ENCODE measurements at regions not wholly inside any gene's neighbourhood (a gene's known extent, or its start where the extent isn't known, plus 50 kb on each side); places are given as distances from the start of the nearest gene placed in this dataset.
A peak's percentile ranks its signal among the peaks of the same experiment; 100 is the strongest.

DNA sequence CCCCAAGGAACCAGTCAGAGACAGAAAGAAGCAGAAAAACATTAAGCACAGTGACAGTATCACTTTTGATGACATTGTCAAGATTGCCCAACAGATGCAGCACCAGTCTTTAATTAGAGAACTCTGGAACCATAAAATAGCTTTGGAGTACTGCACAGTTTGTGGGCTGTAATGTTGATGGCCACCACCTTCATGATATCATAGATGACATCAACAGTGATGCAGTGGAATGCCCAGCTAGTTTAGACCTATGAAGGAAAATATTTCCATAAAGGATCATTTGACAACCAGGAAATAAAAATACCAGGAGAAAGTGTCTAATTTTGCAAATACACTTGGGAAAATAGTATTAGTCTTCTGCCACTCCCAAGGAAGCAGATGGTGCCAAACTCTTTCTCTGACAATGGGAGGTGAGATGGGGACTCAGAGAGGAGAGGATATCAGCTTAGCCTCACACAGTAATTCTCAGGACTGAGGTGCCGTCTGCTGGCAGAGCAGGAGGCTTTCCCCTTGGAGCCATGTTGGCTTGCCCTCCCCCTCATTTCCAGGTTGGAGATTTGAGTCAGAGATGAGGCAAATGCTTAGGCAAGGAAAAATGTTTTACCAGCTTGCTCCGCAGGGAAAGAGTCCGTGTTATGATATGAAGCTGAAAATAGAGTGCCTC is 107.5 kb upstream of the CELF4 start:
- ATAC-seq (no peak), DNase-seq (ENCODE audit: low spot score) (no peak)
- Mint-ChIP-seq H3K27me3 (ENCODE audit: insufficient read depth, low read depth, poor library complexity) (no peaks in the 10 kb centered on the region), H3K27ac (no peak overlapping the region), H3K4me1 (peaks cover 20% of the 10 kb centered on the region), H3K36me3 (ENCODE audit: low read depth) (no peaks in the 10 kb centered on the region; the same call in 2 of the 3 replicates), H3K4me3 (no peak overlapping the region), H3K9me3 (peaks cover 5% of the 10 kb centered on the region; the same call in 1 of the 3 replicates)
- H3K27me3 ChIP-seq (ENCODE audit: insufficient read depth), result no peaks in the 10 kb centered on the region
- peaks cover 17% of the 10 kb centered on the region for H3K4me1 ChIP-seq (ENCODE audit: insufficient read depth)
- H3K4me2 ChIP-seq, result no peak overlapping the region
- 0 out of 2 replicates have a peak, but pooled peaks cover 9% of the 10 kb centered on the region for H3K9me2 ChIP-seq (ENCODE audit: insufficient read depth)
- no peaks in the 10 kb centered on the region for H3K79me2 ChIP-seq (replicated peaks; ENCODE audit: insufficient read depth)
- H3K36me3 ChIP-seq (ENCODE audit: insufficient read depth), result no peaks in the 10 kb centered on the region
- no peak overlapping the region for H3K4me3 ChIP-seq
- H2AFZ ChIP-seq, result no peak overlapping the region
- no peaks in the 10 kb centered on the region for H3F3A ChIP-seq (replicated peaks; ENCODE audit: low read depth)
- TF ChIP-seq CTCF (conservative IDR thresholded peaks at IDR 0.05; ENCODE audit: low read depth in 2 of 2) (peak in 1 of 2 experiments; percentile 27; a peak in 1 of 4 replicates), EZH2 (IDR thresholded peaks at IDR 0.05; ENCODE audit: low read depth, unreplicated experiment) (no peak)
- H4K20me1 ChIP-seq (replicated peaks; ENCODE audit: insufficient read depth), result no peaks in the 10 kb centered on the region
- no peak overlapping the region for H3K27ac ChIP-seq (ENCODE audit: low read depth)

- Mint-ChIP-seq H3K27me3 (ENCODE audit: insufficient read depth, low read depth, poor library complexity) (no peaks in the 10 kb centered on the region), H3K27ac (no peak overlapping the region), H3K9me3 (peaks cover 5% of the 10 kb centered on the region; the same call in 1 of the 3 replicates), H3K4me1 (peaks cover 26% of the 10 kb centered on the region), H3K4me3 (no peak overlapping the region), H3K36me3 (ENCODE audit: low read depth) (no peaks in the 10 kb centered on the region; the same call in 2 of the 3 replicates)
- Histone ChIP-seq H3K4me1 (ENCODE audit: insufficient read depth) (peaks cover 19% of the 10 kb centered on the region), H3K9me2 (ENCODE audit: insufficient read depth) (peaks cover 15% of the 10 kb centered on the region), H2AFZ (no peak overlapping the region), H3F3A (replicated peaks; ENCODE audit: low read depth) (no peaks in the 10 kb centered on the region), H3K79me2 (replicated peaks; ENCODE audit: insufficient read depth) (no peaks in the 10 kb centered on the region), H3K4me3 (no peak overlapping the region), H3K27me3 (ENCODE audit: insufficient read depth) (no peaks in the 10 kb centered on the region), H3K4me2 (no peak overlapping the region), H3K27ac (ENCODE audit: low read depth) (no peak overlapping the region), H3K36me3 (ENCODE audit: insufficient read depth) (no peaks in the 10 kb centered on the region), H4K20me1 (replicated peaks; ENCODE audit: insufficient read depth) (no peaks in the 10 kb centered on the region)
- no peak for DNase-seq (ENCODE audit: low spot score)
- no peak for ATAC-seq
- TF ChIP-seq JUNB (IDR thresholded peaks at IDR 0.05; ENCODE audit: unreplicated experiment) (no peak), POLR2AphosphoS5 (IDR thresholded peaks at IDR 0.05; ENCODE audit: low read depth) (no peak), ZNF114 (CRISPR knock-in tag; IDR thresholded peaks at IDR 0.05) (no peak), EZH2phosphoT487 (IDR thresholded peaks at IDR 0.05; ENCODE audit: unreplicated experiment) (no peak), STAT1 (IDR thresholded peaks at IDR 0.05; ENCODE audit: unreplicated experiment) (no peak), CREB1 (CRISPR knock-in tag; IDR thresholded peaks at IDR 0.05; ENCODE audit: low read depth) (no peak), EZH2 (IDR thresholded peaks at IDR 0.05; ENCODE audit: low read depth, unreplicated experiment) (no peak), ZNF331 (CRISPR knock-in tag; IDR thresholded peaks at IDR 0.05; ENCODE audit: low read depth) (no peak)
- TF ChIP-seq, protein P1, sequence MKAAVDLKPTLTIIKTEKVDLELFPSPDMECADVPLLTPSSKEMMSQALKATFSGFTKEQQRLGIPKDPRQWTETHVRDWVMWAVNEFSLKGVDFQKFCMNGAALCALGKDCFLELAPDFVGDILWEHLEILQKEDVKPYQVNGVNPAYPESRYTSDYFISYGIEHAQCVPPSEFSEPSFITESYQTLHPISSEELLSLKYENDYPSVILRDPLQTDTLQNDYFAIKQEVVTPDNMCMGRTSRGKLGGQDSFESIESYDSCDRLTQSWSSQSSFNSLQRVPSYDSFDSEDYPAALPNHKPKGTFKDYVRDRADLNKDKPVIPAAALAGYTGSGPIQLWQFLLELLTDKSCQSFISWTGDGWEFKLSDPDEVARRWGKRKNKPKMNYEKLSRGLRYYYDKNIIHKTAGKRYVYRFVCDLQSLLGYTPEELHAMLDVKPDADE (IDR thresholded peaks at IDR 0.05), result no peak
- TF ChIP-seq, protein P2, sequence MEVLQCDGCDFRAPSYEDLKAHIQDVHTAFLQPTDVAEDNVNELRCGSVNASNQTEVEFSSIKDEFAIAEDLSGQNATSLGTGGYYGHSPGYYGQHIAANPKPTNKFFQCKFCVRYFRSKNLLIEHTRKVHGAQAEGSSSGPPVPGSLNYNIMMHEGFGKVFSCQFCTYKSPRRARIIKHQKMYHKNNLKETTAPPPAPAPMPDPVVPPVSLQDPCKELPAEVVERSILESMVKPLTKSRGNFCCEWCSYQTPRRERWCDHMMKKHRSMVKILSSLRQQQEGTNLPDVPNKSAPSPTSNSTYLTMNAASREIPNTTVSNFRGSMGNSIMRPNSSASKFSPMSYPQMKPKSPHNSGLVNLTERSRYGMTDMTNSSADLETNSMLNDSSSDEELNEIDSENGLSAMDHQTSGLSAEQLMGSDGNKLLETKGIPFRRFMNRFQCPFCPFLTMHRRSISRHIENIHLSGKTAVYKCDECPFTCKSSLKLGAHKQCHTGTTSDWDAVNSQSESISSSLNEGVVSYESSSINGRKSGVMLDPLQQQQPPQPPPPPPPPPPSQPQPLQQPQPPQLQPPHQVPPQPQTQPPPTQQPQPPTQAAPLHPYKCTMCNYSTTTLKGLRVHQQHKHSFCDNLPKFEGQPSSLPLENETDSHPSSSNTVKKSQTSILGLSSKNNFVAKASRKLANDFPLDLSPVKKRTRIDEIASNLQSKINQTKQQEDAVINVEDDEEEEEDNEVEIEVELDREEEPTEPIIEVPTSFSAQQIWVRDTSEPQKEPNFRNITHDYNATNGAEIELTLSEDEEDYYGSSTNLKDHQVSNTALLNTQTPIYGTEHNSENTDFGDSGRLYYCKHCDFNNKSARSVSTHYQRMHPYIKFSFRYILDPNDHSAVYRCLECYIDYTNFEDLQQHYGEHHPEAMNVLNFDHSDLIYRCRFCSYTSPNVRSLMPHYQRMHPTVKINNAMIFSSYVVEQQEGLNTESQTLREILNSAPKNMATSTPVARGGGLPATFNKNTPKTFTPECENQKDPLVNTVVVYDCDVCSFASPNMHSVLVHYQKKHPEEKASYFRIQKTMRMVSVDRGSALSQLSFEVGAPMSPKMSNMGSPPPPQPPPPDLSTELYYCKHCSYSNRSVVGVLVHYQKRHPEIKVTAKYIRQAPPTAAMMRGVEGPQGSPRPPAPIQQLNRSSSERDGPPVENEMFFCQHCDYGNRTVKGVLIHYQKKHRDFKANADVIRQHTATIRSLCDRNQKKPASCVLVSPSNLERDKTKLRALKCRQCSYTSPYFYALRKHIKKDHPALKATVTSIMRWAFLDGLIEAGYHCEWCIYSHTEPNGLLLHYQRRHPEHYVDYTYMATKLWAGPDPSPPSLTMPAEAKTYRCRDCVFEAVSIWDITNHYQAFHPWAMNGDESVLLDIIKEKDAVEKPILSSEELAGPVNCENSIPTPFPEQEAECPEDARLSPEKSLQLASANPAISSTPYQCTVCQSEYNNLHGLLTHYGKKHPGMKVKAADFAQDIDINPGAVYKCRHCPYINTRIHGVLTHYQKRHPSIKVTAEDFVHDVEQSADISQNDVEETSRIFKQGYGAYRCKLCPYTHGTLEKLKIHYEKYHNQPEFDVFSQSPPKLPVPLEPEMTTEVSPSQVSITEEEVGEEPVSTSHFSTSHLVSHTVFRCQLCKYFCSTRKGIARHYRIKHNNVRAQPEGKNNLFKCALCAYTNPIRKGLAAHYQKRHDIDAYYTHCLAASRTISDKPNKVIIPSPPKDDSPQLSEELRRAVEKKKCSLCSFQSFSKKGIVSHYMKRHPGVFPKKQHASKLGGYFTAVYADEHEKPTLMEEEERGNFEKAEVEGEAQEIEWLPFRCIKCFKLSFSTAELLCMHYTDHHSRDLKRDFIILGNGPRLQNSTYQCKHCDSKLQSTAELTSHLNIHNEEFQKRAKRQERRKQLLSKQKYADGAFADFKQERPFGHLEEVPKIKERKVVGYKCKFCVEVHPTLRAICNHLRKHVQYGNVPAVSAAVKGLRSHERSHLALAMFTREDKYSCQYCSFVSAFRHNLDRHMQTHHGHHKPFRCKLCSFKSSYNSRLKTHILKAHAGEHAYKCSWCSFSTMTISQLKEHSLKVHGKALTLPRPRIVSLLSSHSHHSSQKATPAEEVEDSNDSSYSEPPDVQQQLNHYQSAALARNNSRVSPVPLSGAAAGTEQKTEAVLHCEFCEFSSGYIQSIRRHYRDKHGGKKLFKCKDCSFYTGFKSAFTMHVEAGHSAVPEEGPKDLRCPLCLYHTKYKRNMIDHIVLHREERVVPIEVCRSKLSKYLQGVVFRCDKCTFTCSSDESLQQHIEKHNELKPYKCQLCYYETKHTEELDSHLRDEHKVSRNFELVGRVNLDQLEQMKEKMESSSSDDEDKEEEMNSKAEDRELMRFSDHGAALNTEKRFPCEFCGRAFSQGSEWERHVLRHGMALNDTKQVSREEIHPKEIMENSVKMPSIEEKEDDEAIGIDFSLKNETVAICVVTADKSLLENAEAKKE (CRISPR knock-in tag; IDR thresholded peaks at IDR 0.05), result no peak
These were observed 106.4 kb upstream of the CELF4 start for GRCh38 chr18:37672001-37672400.

Measured in GM23338 (cell line).